GM12801 (cell line): ENCODE measurements at regions not wholly inside any gene's neighbourhood (a gene's known extent, or its start where the extent isn't known, plus 50 kb on each side); places are given as distances from the start of the nearest gene placed in this dataset.

ENCODE experiments used
- CTCF ChIP-seq: IDR thresholded peaks from one replicate; pipeline ENCODE4 v1.5.1; 2011; ENCODE audit warnings: control low read depth; ENCODE audit not compliant: insufficient read length; ENCODE audit errors: extremely low read depth

- TF ChIP-seq CTCF, result no peak
These were observed 597.8 kb upstream of the CLINT1 start for GRCh38 chr5:158456756-158457155.

GRCh38 chr5:158456241-158456640 lies 597.3 kb upstream of the CLINT1 start:
- no peak for TF ChIP-seq CTCF

GRCh38 chr5:158451993-158452672 lies 593.2 kb upstream of the CLINT1 start:
- no peak for TF ChIP-seq CTCF

GRCh38 chr5:158451203-158451992 lies 592.5 kb upstream of the CLINT1 start:
- TF ChIP-seq CTCF, result no peak

- no peak for TF ChIP-seq CTCF
These were observed 591.8 kb upstream of the CLINT1 start for GRCh38 chr5:158450751-158451171.

GRCh38 chr5:158436271-158437065 lies 577.5 kb upstream of the CLINT1 start:
- TF ChIP-seq CTCF, result no peak

GRCh38 chr5:158435161-158435616 lies 576.2 kb upstream of the CLINT1 start:
- TF ChIP-seq CTCF, result no peak
